IMR-90 (cell line): ENCODE measurements at regions not wholly inside any gene's neighbourhood (a gene's known extent, or its start where the extent isn't known, plus 50 kb on each side); places are given as distances from the start of the nearest gene placed in this dataset.

Experiments used
- ATAC-seq: fragments of 200-7000 bp; cut with Tn5 transposase; 2 replicates; pipeline ENCODE4 v1.9.1; 2020; ENCODE audit warnings: low read depth, mild to moderate bottlenecking, moderate library complexity
- BruUV-seq: library from RNA; stranded (reverse); fragments of 400-500 nt; replicated peaks from 2 replicates; lab custom pipeline; 2021; lab: Mats Ljungman, UMichigan
- CTCF ChIA-PET: fragments of 300-600 bp; formaldehyde crosslinking; extraction: SDS; loops from one replicate; lab custom pipeline; 2021; ENCODE audit warnings: antibody characterized with exemption; lab: Yijun Ruan, JAX
- POLR2A ChIA-PET: fragments of 300-600 bp; sonication (Branson Sonifier 250); formaldehyde crosslinking; loops from one replicate; lab custom pipeline; 2022; ENCODE audit warnings: antibody characterized with exemption; ENCODE audit not compliant: unreplicated experiment; lab: Charles Lee
- DNase-seq: peaks from one replicate; pipeline ENCODE4 v3.0.0; 2013
- H2AFZ ChIP-seq: replicated peaks from 2 replicates; pipeline ENCODE3; 2013; ENCODE audit warnings: low read length, mild to moderate bottlenecking; ENCODE audit not compliant: poor library complexity
- H2AK5ac ChIP-seq: 2 replicates; pipeline ENCODE4 v1.6.1; 2013; ENCODE audit warnings: low read depth, low read length, inconsistent platforms
- H2AK9ac ChIP-seq: replicated peaks from 2 replicates; pipeline ENCODE3; 2013; ENCODE audit warnings: mild to moderate bottlenecking, low read depth, low read length, moderate library complexity; ENCODE audit not compliant: poor library complexity
- H2BK120ac ChIP-seq: 2 replicates; pipeline ENCODE4 v1.6.1; 2013; ENCODE audit warnings: low read depth, low read length, inconsistent platforms
- H2BK15ac ChIP-seq: 3 replicates; pipeline ENCODE4 v1.6.1; 2013; ENCODE audit warnings: low read depth, low read length, inconsistent platforms
- H2BK20ac ChIP-seq: 2 replicates; pipeline ENCODE4 v1.6.1; 2013; ENCODE audit warnings: low read depth, mild to moderate bottlenecking, inconsistent platforms, low read length, moderate library complexity
- H2BK5ac ChIP-seq: 2 replicates; pipeline ENCODE4 v1.6.1; 2013; ENCODE audit warnings: mild to moderate bottlenecking, low read depth, low read length, inconsistent platforms; ENCODE audit not compliant: poor library complexity, severe bottlenecking
- H3K14ac ChIP-seq: replicated peaks from 2 replicates; pipeline ENCODE4 v1.6.1; 2013; ENCODE audit warnings: low read depth, low read length, inconsistent platforms
- H3K18ac ChIP-seq: 2 replicates; pipeline ENCODE4 v1.6.1; 2013; ENCODE audit warnings: low read depth, low read length, control low read depth
- H3K23ac ChIP-seq: 2 replicates; pipeline ENCODE4 v1.6.1; 2013; ENCODE audit warnings: low read depth, low read length, inconsistent platforms
- H3K27ac ChIP-seq: 2 replicates; pipeline ENCODE4 v1.5.1; 2013; ENCODE audit warnings: mild to moderate bottlenecking, control low read depth, low read length; ENCODE audit not compliant: insufficient read depth
- H3K27me3 ChIP-seq: 2 replicates; pipeline ENCODE4 v1.6.1; 2013; ENCODE audit warnings: low read length; ENCODE audit not compliant: control insufficient read depth, insufficient read depth
- H3K36me3 ChIP-seq: 2 replicates; pipeline ENCODE4 v1.6.1; 2013; ENCODE audit warnings: low read length, mixed read lengths; ENCODE audit not compliant: control insufficient read depth, insufficient read depth
- H3K4ac ChIP-seq: 2 replicates; pipeline ENCODE4 v1.6.1; 2013; ENCODE audit warnings: low read depth, low read length, inconsistent platforms
- H3K4me1 ChIP-seq: 2 replicates; pipeline ENCODE4 v1.6.1; 2013; ENCODE audit warnings: low read length, mixed read lengths; ENCODE audit not compliant: control insufficient read depth, insufficient read depth
- H3K4me2 ChIP-seq: 2 replicates; pipeline ENCODE4 v1.6.1; 2013; ENCODE audit warnings: low read depth, mild to moderate bottlenecking, control low read depth, low read length, moderate library complexity
- H3K4me3 ChIP-seq: 2 replicates; pipeline ENCODE4 v1.5.1; 2013; ENCODE audit warnings: low read depth, mild to moderate bottlenecking, control low read depth, low read length, moderate library complexity; ENCODE audit not compliant: insufficient read depth
- H3K56ac ChIP-seq: 2 replicates; pipeline ENCODE4 v1.6.1; 2013; ENCODE audit warnings: low read length, inconsistent platforms; ENCODE audit not compliant: insufficient read depth; ENCODE audit errors: extremely low read depth
- H3K79me1 ChIP-seq, 2 experiments: 2 replicates each; pipeline ENCODE4 v1.6.1; 2013; ENCODE audit warnings: low read length in 2 of 2, inconsistent platforms in 1 of 2, low read depth in 1 of 2
- H3K9ac ChIP-seq: 2 replicates; pipeline ENCODE4 v1.6.1; 2013; ENCODE audit warnings: low read depth, low read length, control low read depth
- H3K9me1 ChIP-seq: 2 replicates; pipeline ENCODE4 v1.6.1; 2013; ENCODE audit warnings: low read length, inconsistent platforms; ENCODE audit not compliant: insufficient read depth
- H3K9me3 ChIP-seq: 2 replicates; pipeline ENCODE4 v1.6.1; 2013; ENCODE audit warnings: low read length; ENCODE audit not compliant: control insufficient read depth, insufficient read depth
- H4K20me1 ChIP-seq: 2 replicates; pipeline ENCODE4 v1.6.1; 2013; ENCODE audit warnings: low read length, inconsistent platforms; ENCODE audit not compliant: insufficient read depth
- H4K5ac ChIP-seq: 2 replicates; pipeline ENCODE4 v1.6.1; 2013; ENCODE audit warnings: mild to moderate bottlenecking, low read depth, low read length, control low read depth
- H4K8ac ChIP-seq, 2 experiments: 2 replicates each; pipeline ENCODE4 v1.6.1; 2013; ENCODE audit warnings: low read depth in 2 of 2, low read length in 2 of 2, control low read depth in 1 of 2, inconsistent platforms in 1 of 2
- H4K91ac ChIP-seq: 2 replicates; pipeline ENCODE4 v1.6.1; 2013; ENCODE audit warnings: low read depth, low read length, inconsistent platforms; ENCODE audit not compliant: insufficient read depth
- BHLHE40 ChIP-seq: fragments of 150-350 bp; IDR thresholded peaks from 2 replicates; pipeline ENCODE4 v1.6.1; 2016; ENCODE audit warnings: mild to moderate bottlenecking, low read depth, low read length
- CEBPB ChIP-seq: IDR thresholded peaks from 2 replicates; pipeline ENCODE4 v1.6.1; 2012; ENCODE audit warnings: low read depth, low read length, improper control_type of control experiment
- CHD1 ChIP-seq: IDR thresholded peaks from 2 replicates; pipeline ENCODE4 v1.6.1; 2012; ENCODE audit warnings: low read depth, low read length, improper control_type of control experiment
- CTCF ChIP-seq: conservative IDR thresholded peaks from 2 replicates; pipeline ENCODE4 v1.5.1; 2012; ENCODE audit warnings: mild to moderate bottlenecking, low read depth, low read length, improper control_type of control experiment
- ELK1 ChIP-seq: fragments of 150-350 bp; IDR thresholded peaks from 2 replicates; pipeline ENCODE4 v1.6.1; 2016; ENCODE audit warnings: low read depth, mild to moderate bottlenecking, low read length, moderate library complexity, borderline replicate concordance
- FOS ChIP-seq: fragments of 150-350 bp; IDR thresholded peaks from 2 replicates; pipeline ENCODE4 v1.6.1; 2016; ENCODE audit warnings: low read depth, low read length
- MAFK ChIP-seq: IDR thresholded peaks from 2 replicates; pipeline ENCODE4 v1.6.1; 2012; ENCODE audit warnings: low read depth, low read length, improper control_type of control experiment
- MAZ ChIP-seq: IDR thresholded peaks from 2 replicates; pipeline ENCODE4 v1.6.1; 2012; ENCODE audit warnings: low read depth, mild to moderate bottlenecking, low read length, improper control_type of control experiment, moderate library complexity, borderline replicate concordance
- MXI1 ChIP-seq: IDR thresholded peaks from 2 replicates; pipeline ENCODE4 v1.6.1; 2012; ENCODE audit warnings: low read depth, mild to moderate bottlenecking, low read length, moderate library complexity, borderline replicate concordance
- NFE2L2 ChIP-seq: fragments of 150-350 bp; IDR thresholded peaks from 2 replicates; pipeline ENCODE4 v1.6.1; 2016; ENCODE audit warnings: low read depth, mild to moderate bottlenecking, low read length
- POLR2A ChIP-seq: IDR thresholded peaks from 2 replicates; pipeline ENCODE4 v1.6.1; 2012; ENCODE audit warnings: mild to moderate bottlenecking, low read depth, low read length
- RAD21 ChIP-seq: IDR thresholded peaks from 2 replicates; pipeline ENCODE4 v1.6.1; 2012; ENCODE audit warnings: low read length, improper control_type of control experiment
- RFX5 ChIP-seq: IDR thresholded peaks from 2 replicates; pipeline ENCODE4 v1.8.0; 2012; ENCODE audit warnings: low read depth, mild to moderate bottlenecking, low read length, moderate library complexity
- SMC3 ChIP-seq: fragments of 150-350 bp; IDR thresholded peaks from 2 replicates; pipeline ENCODE4 v1.6.1; 2016; ENCODE audit warnings: low read depth, mild to moderate bottlenecking, antibody characterized with exemption, low read length, moderate library complexity
- WGBS, 2 experiments: methylation state at CpG; one replicate each; pipeline versions ENCODE4 v1.1.5 to v1.1.7; 2013; ENCODE audit warnings: missing lambda C conversion rate in 2 of 2; ENCODE audit not compliant: insufficient read length in 1 of 2; ENCODE audit errors: extremely low coverage in 2 of 2; 5-methylcytosine and 5-hydroxymethylcytosine counted together
- dilution Hi-C: fragments of 300-500 bp; cut with HindIII; formaldehyde crosslinking; loops from one replicate; pipeline ENCODE4 v1.14.3; 2018; ENCODE audit warnings: low sequenced_read_pairs; ENCODE audit not compliant: unreplicated experiment
- in situ Hi-C: fragments of 300-500 bp; cut with MboI; formaldehyde crosslinking; loops from 3 replicates; pipeline ENCODE4 v1.14.3; 2019; ENCODE audit warnings: low sequenced_read_pairs, inconsistent platforms, mixed read lengths
- intact Hi-C: fragments of 100-400 bp; cut with micrococcal nuclease; formaldehyde crosslinking; loops from 2 replicates; pipeline ENCODE4 v1.10.0; 2022

DNA sequence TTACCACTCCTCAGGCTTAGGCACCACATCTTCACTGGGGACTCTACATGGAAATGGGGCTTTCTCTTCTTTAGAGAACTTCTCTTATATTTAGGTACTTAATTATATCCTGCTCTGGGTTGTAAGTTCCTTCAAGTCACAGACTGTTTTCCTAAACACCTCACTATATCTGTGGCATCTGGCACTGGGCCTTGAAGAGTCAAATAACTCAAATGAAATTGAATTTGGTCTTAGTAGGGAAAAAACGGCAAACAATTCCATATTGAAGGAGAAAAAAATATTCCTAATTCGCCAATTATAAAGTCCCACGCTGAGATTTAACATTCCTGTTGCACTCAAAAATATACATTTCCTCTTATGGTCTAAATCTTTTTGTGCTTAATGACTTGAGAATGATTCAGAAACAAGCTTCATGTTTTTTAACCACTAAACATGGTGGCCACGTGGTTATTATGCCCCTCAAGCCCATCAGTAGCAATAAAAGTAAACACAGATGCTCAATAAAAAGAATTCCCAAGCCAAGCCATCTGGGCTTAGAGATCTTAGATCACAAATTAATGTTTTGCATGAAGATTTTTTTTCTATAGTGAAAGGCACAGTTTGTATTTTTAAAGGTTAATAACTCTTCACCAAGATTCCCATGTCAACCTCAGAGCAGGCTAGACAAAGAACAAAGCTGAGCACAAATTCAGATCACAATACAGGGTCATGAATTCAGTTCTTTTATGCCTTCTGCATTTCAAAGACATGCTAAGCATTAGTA lies 105.5 kb upstream of the SYT4 start:
- H3K14ac ChIP-seq = no peak overlapping the region
- no peak overlapping the region for H3K4me3 ChIP-seq
- H2AK9ac ChIP-seq = no peak overlapping the region
- no peak overlapping the region for H2BK20ac ChIP-seq
- H3K9ac ChIP-seq = no peak overlapping the region
- ATAC-seq (no peak), DNase-seq (no peak)
- no peak overlapping the region for H3K18ac ChIP-seq
- no peak overlapping the region for H4K91ac ChIP-seq
- no peak overlapping the region for H3K27ac ChIP-seq
- H4K5ac ChIP-seq = no peak overlapping the region
- ChIA-PET CTCF (no interaction called here), POLR2A (no interaction called here)
- in situ Hi-C loops (no loop called here), dilution Hi-C loops (no loop called here), intact Hi-C loops (no loop called here)
- no peak overlapping the region for H2BK120ac ChIP-seq
- no peaks in the 10 kb centered on the region for H3K36me3 ChIP-seq
- no peak for TF ChIP-seq CHD1
- no peak for TF ChIP-seq ELK1
- TF ChIP-seq CTCF = no peak
- no peak for TF ChIP-seq BHLHE40
- no peak for TF ChIP-seq MXI1
- TF ChIP-seq MAFK = no peak
- no peak for TF ChIP-seq SMC3
- no peak for TF ChIP-seq RFX5
- TF ChIP-seq POLR2A = no peak
- no peak for TF ChIP-seq MAZ
- no peak for TF ChIP-seq RAD21
- TF ChIP-seq NFE2L2 = no peak
- TF ChIP-seq CEBPB = no peak
- no peak for TF ChIP-seq FOS
- no peak overlapping the region for H2BK15ac ChIP-seq
- no peaks in the 10 kb centered on the region for H4K20me1 ChIP-seq
- H2AFZ ChIP-seq = no peak overlapping the region
- H3K4me2 ChIP-seq = no peak overlapping the region
- no peak overlapping the region for H2BK5ac ChIP-seq
- H3K79me1 ChIP-seq = no peaks in the 10 kb centered on the region
- no CpG with 5 or more reads among the region's 4 CpGs for WGBS, 2 experiments
- no peak overlapping the region for H3K23ac ChIP-seq
- H3K9me3 ChIP-seq = no peaks in the 10 kb centered on the region
- no peaks in the 10 kb centered on the region for H3K4me1 ChIP-seq
- H3K4ac ChIP-seq = no peak overlapping the region
- H4K8ac ChIP-seq = no peak overlapping the region
- H3K56ac ChIP-seq = no peak overlapping the region
- no peaks in the 10 kb centered on the region for H3K27me3 ChIP-seq
- H3K9me1 ChIP-seq = no peaks in the 10 kb centered on the region
- no peak overlapping the region for H2AK5ac ChIP-seq
- no TSS peak for BruUV-seq
